Neural cell (in vitro differentiated cells): ENCODE measurements at regions not wholly inside any gene's neighbourhood (a gene's known extent, or its start where the extent isn't known, plus 50 kb on each side); places are given as distances from the start of the nearest gene placed in this dataset.

Experiments
- CTCF ChIP-seq: fragments of 450-650 bp; IDR thresholded peaks from 2 replicates; pipeline ENCODE4 v1.5.1; 2014; ENCODE audit warnings: antibody characterized with exemption, mild to moderate bottlenecking, moderate library complexity; ENCODE audit not compliant: poor library complexity, severe bottlenecking
- EP300 ChIP-seq: fragments of 450-650 bp; conservative IDR thresholded peaks from 2 replicates; pipeline ENCODE4 v1.6.1; 2014; ENCODE audit warnings: antibody characterized with exemption, mild to moderate bottlenecking, moderate library complexity; ENCODE audit not compliant: poor library complexity, severe bottlenecking
- EZH2 ChIP-seq: fragments of 200-600, 300-800 bp; shearing (Covaris generic), sonication (generic); IDR thresholded peaks from 2 replicates; pipeline ENCODE4 v1.6.1; 2014; ENCODE audit warnings: antibody characterized with exemption, low read length, borderline replicate concordance, mild to moderate bottlenecking; ENCODE audit not compliant: insufficient read depth, poor library complexity, severe bottlenecking
- MXI1 ChIP-seq: fragments of 450-650 bp; conservative IDR thresholded peaks from 2 replicates; pipeline ENCODE4 v1.6.1; 2014; ENCODE audit warnings: antibody characterized with exemption, mild to moderate bottlenecking; ENCODE audit not compliant: poor library complexity, severe bottlenecking
- POLR2AphosphoS5 ChIP-seq: IDR thresholded peaks from 2 replicates; pipeline ENCODE4 v1.6.1; 2012
- RAD21 ChIP-seq: fragments of 450-650 bp; conservative IDR thresholded peaks from 2 replicates; pipeline ENCODE4 v1.6.1; 2014; ENCODE audit warnings: antibody characterized with exemption, mild to moderate bottlenecking, moderate library complexity
- REST ChIP-seq: IDR thresholded peaks from 2 replicates; pipeline ENCODE4 v1.6.1; 2012; ENCODE audit warnings: borderline replicate concordance
- TAF1 ChIP-seq: IDR thresholded peaks from 2 replicates; pipeline ENCODE4 v1.6.1; 2012; ENCODE audit warnings: low read depth

GRCh38 chr3:105970283-105970682, 101.5 kb upstream of the CBLB start:
- TF ChIP-seq EZH2 (no peak), CTCF (no peak), MXI1 (no peak), EP300 (no peak), POLR2AphosphoS5 (no peak), REST (no peak), RAD21 (no peak), TAF1 (no peak)
